H1 (cell line): ENCODE measurements at regions not wholly inside any gene's neighbourhood (a gene's known extent, or its start where the extent isn't known, plus 50 kb on each side); places are given as distances from the start of the nearest gene placed in this dataset.

Experiments
- CTCF ChIA-PET: fragments of 300-600 bp; sonication (Branson Sonifier 250); formaldehyde crosslinking; loops from one replicate; lab custom pipeline; 2021; ENCODE audit not compliant: partially characterized antibody; lab: Charles Lee
- POLR2A ChIA-PET: fragments of 300-600 bp; sonication (Branson Sonifier 250); formaldehyde crosslinking; loops from one replicate; lab custom pipeline; 2021; ENCODE audit warnings: inconsistent platforms; ENCODE audit not compliant: partially characterized antibody; lab: Charles Lee
- DNase-seq, 2 experiments: peaks; one replicate each; pipeline versions ENCODE4 v3.0.0 to v3.0.0-alpha.2; 2010 to 2022; ENCODE audit warnings: low spot score in 2 of 2, low read depth in 1 of 2, mixed read lengths in 1 of 2
- FAIRE-seq: peaks from 2 replicates; lab custom pipeline; 2011; peaks lifted over from hg19 to GRCh38; lab: Jason Lieb, UNC
- H2AFZ ChIP-seq: 2 replicates; pipeline ENCODE4 v1.8.1; 2012; ENCODE audit warnings: low read length, inconsistent platforms
- H2AK5ac ChIP-seq: 2 replicates; pipeline ENCODE4 v1.6.1; 2013; ENCODE audit warnings: low read depth, low read length
- H2BK120ac ChIP-seq: replicated peaks from 2 replicates; pipeline ENCODE3; 2013; ENCODE audit warnings: low read depth, low read length, inconsistent platforms
- H2BK12ac ChIP-seq: 2 replicates; pipeline ENCODE4 v1.6.1; 2013; ENCODE audit warnings: low read depth, low read length
- H2BK15ac ChIP-seq: 2 replicates; pipeline ENCODE4 v1.6.1; 2013; ENCODE audit warnings: low read length
- H2BK20ac ChIP-seq: 2 replicates; pipeline ENCODE4 v1.6.1; 2013; ENCODE audit warnings: low read length
- H2BK5ac ChIP-seq: 2 replicates; pipeline ENCODE4 v1.6.1; 2013; ENCODE audit warnings: low read depth, low read length
- H3K14ac ChIP-seq: 2 replicates; pipeline ENCODE4 v1.6.1; 2013; ENCODE audit warnings: inconsistent platforms; ENCODE audit not compliant: insufficient read length
- H3K18ac ChIP-seq: 2 replicates; pipeline ENCODE4 v1.6.1; 2013; ENCODE audit warnings: low read length; ENCODE audit errors: extremely low read depth
- H3K23ac ChIP-seq: 2 replicates; pipeline ENCODE4 v1.6.1; 2013; ENCODE audit warnings: inconsistent platforms; ENCODE audit not compliant: insufficient read length
- H3K23me2 ChIP-seq: 2 replicates; pipeline ENCODE4 v1.6.1; 2013; ENCODE audit warnings: low read depth, low read length
- H3K27ac ChIP-seq: 2 replicates; pipeline ENCODE4 v1.6.1; 2011; ENCODE audit warnings: low read depth, low read length, inconsistent platforms
- H3K27me3 ChIP-seq, 4 experiments: replicated peaks in 1 of 4; 1 replicate in 1 of 4; 2 replicates in 3 of 4; pipeline versions ENCODE4 v1.6.1 to v1.8.1; 2011 to 2013; ENCODE audit warnings: low read length in 3 of 4, mild to moderate bottlenecking in 3 of 4, inconsistent platforms in 2 of 4, mixed read lengths in 2 of 4, moderate library complexity in 1 of 4; ENCODE audit not compliant: control insufficient read depth in 3 of 4, insufficient read depth in 3 of 4; ENCODE audit errors: extremely low read depth in 1 of 4
- H3K36me3 ChIP-seq, 4 experiments: 2 replicates each; pipeline versions ENCODE4 v1.6.1 to v1.8.1; 2011 to 2013; ENCODE audit warnings: mild to moderate bottlenecking in 4 of 4, low read length in 3 of 4, moderate library complexity in 2 of 4, control low read depth in 1 of 4, inconsistent platforms in 1 of 4; ENCODE audit not compliant: insufficient read depth in 4 of 4, control insufficient read depth in 2 of 4
- H3K4ac ChIP-seq: replicated peaks from 2 replicates; pipeline ENCODE3; 2013; ENCODE audit warnings: low read length, low read depth, mixed read lengths, inconsistent platforms; ENCODE audit not compliant: insufficient read length
- H3K4me1 ChIP-seq, 4 experiments: replicated peaks in 1 of 4; 1 replicate in 1 of 4; 2 replicates in 3 of 4; pipeline versions ENCODE4 v1.6.1 to v1.8.1; 2011 to 2013; ENCODE audit warnings: low read length in 3 of 4, inconsistent platforms in 2 of 4, mixed read lengths in 1 of 4; ENCODE audit not compliant: insufficient read depth in 4 of 4, control insufficient read depth in 3 of 4
- H3K4me2 ChIP-seq, 2 experiments: 2 replicates each; pipeline versions ENCODE4 v1.6.1 to v1.8.1; 2011 to 2013; ENCODE audit warnings: low read depth in 2 of 2, low read length in 2 of 2, control low read depth in 1 of 2, inconsistent platforms in 1 of 2, mild to moderate bottlenecking in 1 of 2; ENCODE audit not compliant: insufficient read depth in 1 of 2
- H3K4me3 ChIP-seq, 4 experiments: fragments of 200-600, 300-600 bp in 1 of 4; sonication (generic), shearing (Covaris generic), sonication (Bioruptor Twin) in 1 of 4; 2 replicates each; pipeline versions ENCODE4 v1.5.1 to v1.8.1; 2011 to 2016; ENCODE audit warnings: low read length in 4 of 4, low read depth in 3 of 4, control low read depth in 2 of 4, inconsistent platforms in 2 of 4, mild to moderate bottlenecking in 2 of 4, mixed read lengths in 1 of 4, moderate library complexity in 1 of 4; ENCODE audit not compliant: insufficient read depth in 2 of 4; ENCODE audit errors: extremely low read depth in 1 of 4
- H3K56ac ChIP-seq: replicated peaks from 2 replicates; pipeline ENCODE3; 2013; ENCODE audit warnings: low read depth, mild to moderate bottlenecking, mixed read lengths, low read length, inconsistent platforms; ENCODE audit not compliant: insufficient read length
- H3K79me1 ChIP-seq: 2 replicates; pipeline ENCODE4 v1.6.1; 2013; ENCODE audit warnings: low read depth, low read length, control low read depth
- H3K79me2 ChIP-seq, 2 experiments: 2 replicates each; pipeline versions ENCODE4 v1.6.1 to v1.8.1; 2012 to 2013; ENCODE audit warnings: low read length in 2 of 2, mild to moderate bottlenecking in 2 of 2, inconsistent platforms in 1 of 2; ENCODE audit not compliant: insufficient read depth in 2 of 2, control insufficient read depth in 1 of 2
- H3K9ac ChIP-seq, 4 experiments: replicated peaks in 1 of 4; 1 replicate in 1 of 4; 2 replicates in 3 of 4; pipeline versions ENCODE4 v1.6.1 to v1.8.1; 2011 to 2013; ENCODE audit warnings: low read depth in 3 of 4, low read length in 3 of 4, control low read depth in 2 of 4, mild to moderate bottlenecking in 2 of 4, moderate library complexity in 2 of 4, inconsistent platforms in 1 of 4; ENCODE audit errors: extremely low read depth in 1 of 4
- H3K9me3 ChIP-seq, 2 experiments: 2 replicates each; pipeline versions ENCODE4 v1.6.1 to v1.8.1; 2012 to 2013; ENCODE audit warnings: mild to moderate bottlenecking in 2 of 2, moderate library complexity in 2 of 2, control low read depth in 1 of 2, inconsistent platforms in 1 of 2, low read depth in 1 of 2, low read length in 1 of 2, mixed read lengths in 1 of 2; ENCODE audit not compliant: insufficient read depth in 2 of 2
- H4K20me1 ChIP-seq, 2 experiments: replicated peaks in 1 of 2; 2 replicates each; pipeline versions ENCODE3 to v1.8.1; 2011 to 2013; ENCODE audit warnings: inconsistent platforms in 2 of 2, low read length in 2 of 2, mild to moderate bottlenecking in 1 of 2; ENCODE audit not compliant: insufficient read depth in 2 of 2, control insufficient read depth in 1 of 2
- H4K5ac ChIP-seq: 2 replicates; pipeline ENCODE4 v1.6.1; 2013; ENCODE audit warnings: low read length, low read depth, mixed read lengths, inconsistent platforms; ENCODE audit not compliant: insufficient read length
- H4K8ac ChIP-seq: 2 replicates; pipeline ENCODE4 v1.8.0; 2013; ENCODE audit warnings: mild to moderate bottlenecking, moderate library complexity, low read length, inconsistent platforms; ENCODE audit not compliant: insufficient read depth; ENCODE audit errors: extremely low read depth
- H4K91ac ChIP-seq: replicated peaks from 2 replicates; pipeline ENCODE3; 2013; ENCODE audit warnings: low read length, mixed read lengths, inconsistent platforms; ENCODE audit not compliant: insufficient read length
- TAF1 ChIP-seq: IDR thresholded peaks from 2 replicates; pipeline ENCODE4 v1.6.1; 2011; ENCODE audit warnings: mild to moderate bottlenecking, low read depth, low read length
- WGBS, 2 experiments: shearing (Covaris generic) in 1 of 2; methylation state at CpG; one replicate each; pipeline versions ENCODE4 v1.1.6 to v1.1.7; 2013 to 2015; ENCODE audit warnings: low lambda C conversion rate in 2 of 2, mixed read lengths in 2 of 2, inconsistent platforms in 1 of 2, low coverage in 1 of 2, missing lambda C conversion rate in 1 of 2; ENCODE audit not compliant: insufficient replicate concordance in 2 of 2, insufficient coverage in 1 of 2, insufficient read length in 1 of 2; ENCODE audit errors: extremely low coverage in 1 of 2, missing lambda C conversion rate in 1 of 2; 5-methylcytosine and 5-hydroxymethylcytosine counted together

DNA sequence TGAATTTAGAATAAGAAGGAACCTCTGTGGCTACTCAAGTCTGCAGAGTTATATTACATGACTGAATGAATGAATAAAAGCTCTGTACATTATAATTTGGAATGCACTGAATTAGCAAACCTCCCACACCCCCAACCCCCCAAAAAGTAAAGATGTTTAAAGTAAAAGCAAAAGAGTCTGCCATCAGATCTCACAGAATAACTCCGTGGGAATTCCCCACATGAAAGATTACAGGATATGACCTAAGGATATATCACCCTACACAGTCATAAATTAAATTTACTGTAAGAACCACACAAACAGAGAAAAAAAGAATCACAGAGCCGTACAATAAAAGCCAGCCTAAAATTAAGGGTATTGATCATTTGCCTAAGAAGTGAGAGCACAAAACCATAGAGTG lies 587.3 kb downstream of the PTPRC start:
- no peak overlapping the region for H3K9ac ChIP-seq
- no peak overlapping the region for H2AK5ac ChIP-seq
- no peaks in the 10 kb centered on the region for H3K79me1 ChIP-seq
- ChIA-PET CTCF (interaction anchor here (1.3 kb wide), 1 partner anchor 17 kb away, joined by 3 read pairs; no protein-coding TSS in a partner anchor), POLR2A (no interaction called here)
- no peak overlapping the region for H2BK5ac ChIP-seq
- no peaks in the 10 kb centered on the region for H3K9me3 ChIP-seq
- H3K4me3 ChIP-seq, result no peak overlapping the region
- no peak overlapping the region for H2BK15ac ChIP-seq
- no peak overlapping the region for H3K4ac ChIP-seq
- H3K23ac ChIP-seq, result no peak overlapping the region
- no peak overlapping the region for H3K27ac ChIP-seq
- H3K79me2 ChIP-seq, result no peaks in the 10 kb centered on the region
- H3K23me2 ChIP-seq, result no peaks in the 10 kb centered on the region
- H2AFZ ChIP-seq, result no peak overlapping the region
- no peaks in the 10 kb centered on the region for H3K4me1 ChIP-seq
- no peaks in the 10 kb centered on the region for H4K20me1 ChIP-seq
- no peak overlapping the region for H3K56ac ChIP-seq
- H3K4me2 ChIP-seq, result no peak overlapping the region
- no peak overlapping the region for H4K5ac ChIP-seq
- H2BK12ac ChIP-seq, result no peak overlapping the region
- no peak overlapping the region for H3K14ac ChIP-seq
- no peak for FAIRE-seq
- no peak overlapping the region for H2BK120ac ChIP-seq
- H4K91ac ChIP-seq, result no peak overlapping the region
- TF ChIP-seq TAF1, result no peak
- TF ChIP-seq, all 59 proteins: peak for 0
- DNase-seq, result no peak
- H2BK20ac ChIP-seq, result no peak overlapping the region
- WGBS, 2 experiments, result 89% methylated on average over 2 of the region's 2 CpGs; no CpG with 5 or more reads in 1 of the 2 experiments
- no peaks in the 10 kb centered on the region for H3K27me3 ChIP-seq
- no peak overlapping the region for H3K18ac ChIP-seq
- no peak overlapping the region for H4K8ac ChIP-seq
- H3K36me3 ChIP-seq, result no peaks in the 10 kb centered on the region
